SU-DHL-6 (cell line): ENCODE measurements at regions not wholly inside any gene's neighbourhood (a gene's known extent, or its start where the extent isn't known, plus 50 kb on each side); places are given as distances from the start of the nearest gene placed in this dataset.

ENCODE experiments used
- CTCF ChIP-seq: fragments of 200-600 bp; sonication (generic); IDR thresholded peaks from one replicate; pipeline ENCODE4 v1.5.1; 2017; ENCODE audit warnings: antibody characterized with exemption, mild to moderate bottlenecking, low read length, moderate library complexity; ENCODE audit not compliant: insufficient read depth, poor library complexity, severe bottlenecking
- EZH2phosphoT487 ChIP-seq: fragments of 200-600 bp; sonication (generic), shearing (Covaris generic); conservative IDR thresholded peaks from 2 replicates; pipeline ENCODE4 v1.6.1; 2018; ENCODE audit warnings: mild to moderate bottlenecking, antibody characterized with exemption, low read length, moderate library complexity, mixed read lengths

DNA sequence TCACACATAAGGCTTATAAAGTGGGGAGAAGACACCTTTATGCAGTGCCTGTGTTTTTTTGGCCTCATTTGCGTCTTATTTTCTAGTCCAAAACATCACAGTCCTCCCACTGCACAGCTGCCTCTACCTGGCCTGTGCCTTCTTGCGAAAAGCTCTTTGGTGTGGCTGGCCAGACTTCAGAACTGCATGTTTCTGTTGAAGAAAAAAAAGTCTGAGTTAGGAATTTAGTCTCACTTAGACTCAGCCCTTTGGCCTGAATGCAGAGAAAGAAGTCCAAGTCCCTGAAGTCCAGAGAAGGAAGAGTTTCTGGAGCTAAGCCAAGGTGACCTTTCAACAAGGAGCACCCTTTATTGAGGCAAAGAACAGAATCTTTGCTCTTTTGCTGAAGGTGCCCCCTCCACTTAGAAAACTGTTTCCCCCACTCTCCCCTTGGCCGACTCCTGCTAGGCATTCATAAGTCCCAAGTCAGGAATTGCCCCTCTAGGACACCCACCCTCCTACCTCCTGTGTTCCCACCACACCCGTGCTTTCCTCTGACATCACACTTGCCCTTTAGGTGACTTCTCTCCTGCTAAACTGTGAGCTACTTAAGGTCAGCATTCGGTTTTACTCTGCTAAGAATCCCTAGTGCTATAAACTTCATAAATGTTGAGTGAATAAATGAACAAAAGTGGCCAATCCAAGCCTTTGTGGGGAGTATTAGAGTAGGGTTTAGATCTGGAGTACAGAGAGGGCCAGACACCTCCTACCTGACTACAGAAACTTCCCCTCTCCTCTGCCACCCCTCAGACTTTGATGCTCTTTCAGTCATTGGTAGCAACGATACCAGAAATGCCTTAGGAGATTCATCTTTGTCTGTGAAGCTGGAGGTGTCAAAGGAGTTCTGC, 226.8 kb downstream of the LACC1 start:
- no peak for TF ChIP-seq CTCF
- TF ChIP-seq EZH2phosphoT487, result no peak
